BLaER1 (cell line): ENCODE measurements at regions not wholly inside any gene's neighbourhood (a gene's known extent, or its start where the extent isn't known, plus 50 kb on each side); places are given as distances from the start of the nearest gene placed in this dataset.

ENCODE experiments used
- H3K27ac ChIP-seq: shearing (Covaris generic); formaldehyde crosslinking; 2 replicates; pipeline ENCODE4 v1.8.1; 2022
- H3K27me3 ChIP-seq: shearing (Covaris generic); formaldehyde crosslinking; 2 replicates; pipeline ENCODE4 v1.8.1; 2022
- H3K36me3 ChIP-seq: shearing (Covaris generic); formaldehyde crosslinking; 2 replicates; pipeline ENCODE4 v1.8.1; 2022
- H3K4me1 ChIP-seq: shearing (Covaris generic); formaldehyde crosslinking; 2 replicates; pipeline ENCODE4 v1.8.1; 2022
- H3K4me2 ChIP-seq: shearing (Covaris generic); formaldehyde crosslinking; 2 replicates; pipeline ENCODE4 v1.8.1; 2022
- H3K4me3 ChIP-seq: shearing (Covaris generic); formaldehyde crosslinking; 2 replicates; pipeline ENCODE4 v1.8.1; 2022
- H3K9ac ChIP-seq: shearing (Covaris generic); formaldehyde crosslinking; 2 replicates; pipeline ENCODE4 v1.8.1; 2022
- H3K9me3 ChIP-seq: shearing (Covaris generic); formaldehyde crosslinking; 2 replicates; pipeline ENCODE4 v1.8.1; 2022
- H4K20me1 ChIP-seq: shearing (Covaris generic); formaldehyde crosslinking; 2 replicates; pipeline ENCODE4 v1.8.1; 2022
- Cebpa-rat ChIP-seq: shearing (Covaris generic); IDR thresholded peaks from 2 replicates; pipeline ENCODE4 v1.8.1; 2022

- Histone ChIP-seq H3K9me3 (no peaks in the 10 kb centered on the region), H3K4me1 (no peaks in the 10 kb centered on the region), H3K9ac (no peak overlapping the region), H4K20me1 (no peaks in the 10 kb centered on the region), H3K4me3 (no peak overlapping the region), H3K36me3 (no peaks in the 10 kb centered on the region), H3K27me3 (no peaks in the 10 kb centered on the region), H3K4me2 (no peak overlapping the region), H3K27ac (no peak overlapping the region)
- TF ChIP-seq Cebpa-rat, result no peak
Measured at GRCh38 chr10:78514459-78514858, 480.8 kb downstream of the RPS24 start.

- Histone ChIP-seq H3K36me3 (no peaks in the 10 kb centered on the region), H3K9ac (no peak overlapping the region), H3K27ac (no peak overlapping the region), H3K4me3 (no peak overlapping the region), H3K9me3 (no peaks in the 10 kb centered on the region), H3K27me3 (no peaks in the 10 kb centered on the region), H3K4me2 (no peak overlapping the region), H3K4me1 (no peaks in the 10 kb centered on the region), H4K20me1 (no peaks in the 10 kb centered on the region)
- TF ChIP-seq Cebpa-rat, result no peak
Measured at GRCh38 chr10:78515038-78515872, 481.6 kb downstream of the RPS24 start.

DNA sequence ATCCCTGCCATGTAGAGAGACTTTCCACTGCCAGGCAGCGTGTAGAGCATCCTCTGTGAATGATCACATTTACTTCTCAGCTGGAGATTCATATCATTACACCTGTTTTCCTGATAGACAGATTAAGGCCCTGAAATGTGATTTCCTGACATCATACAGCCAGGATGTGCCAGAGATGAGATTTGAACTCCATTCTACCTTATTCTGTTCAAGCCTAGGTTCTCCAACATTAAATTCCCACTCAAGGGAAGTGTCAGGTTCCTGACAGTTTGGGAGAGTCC, 482.1 kb downstream of the RPS24 start:
- no peaks in the 10 kb centered on the region for H3K9me3 ChIP-seq
- no peaks in the 10 kb centered on the region for H3K36me3 ChIP-seq
- H3K4me2 ChIP-seq, result no peak overlapping the region
- no peaks in the 10 kb centered on the region for H4K20me1 ChIP-seq
- H3K4me1 ChIP-seq, result no peaks in the 10 kb centered on the region
- H3K9ac ChIP-seq, result no peak overlapping the region
- H3K4me3 ChIP-seq, result no peak overlapping the region
- TF ChIP-seq Cebpa-rat, result no peak
- H3K27ac ChIP-seq, result no peak overlapping the region
- no peaks in the 10 kb centered on the region for H3K27me3 ChIP-seq

GRCh38 chr10:78516236-78516635, 482.6 kb downstream of the RPS24 start:
- Histone ChIP-seq H3K27me3 (no peaks in the 10 kb centered on the region), H3K4me1 (no peaks in the 10 kb centered on the region), H3K27ac (no peak overlapping the region), H3K9me3 (no peaks in the 10 kb centered on the region), H3K4me2 (no peak overlapping the region), H4K20me1 (no peaks in the 10 kb centered on the region), H3K9ac (no peak overlapping the region), H3K4me3 (no peak overlapping the region), H3K36me3 (no peaks in the 10 kb centered on the region)
- TF ChIP-seq Cebpa-rat, result no peak

GRCh38 chr10:78516756-78517155, 483.1 kb downstream of the RPS24 start:
- Histone ChIP-seq H3K4me3 (no peak overlapping the region), H3K36me3 (no peaks in the 10 kb centered on the region), H3K27me3 (no peaks in the 10 kb centered on the region), H3K9me3 (no peaks in the 10 kb centered on the region), H3K4me2 (no peak overlapping the region), H4K20me1 (no peaks in the 10 kb centered on the region), H3K27ac (no peak overlapping the region), H3K9ac (no peak overlapping the region), H3K4me1 (no peaks in the 10 kb centered on the region)
- no peak for TF ChIP-seq Cebpa-rat

- Histone ChIP-seq H3K9me3 (no peaks in the 10 kb centered on the region), H4K20me1 (no peaks in the 10 kb centered on the region), H3K4me1 (no peaks in the 10 kb centered on the region), H3K36me3 (no peaks in the 10 kb centered on the region), H3K27ac (no peak overlapping the region), H3K4me3 (no peak overlapping the region), H3K9ac (no peak overlapping the region), H3K4me2 (no peak overlapping the region), H3K27me3 (no peaks in the 10 kb centered on the region)
- TF ChIP-seq Cebpa-rat, result no peak
Measured at GRCh38 chr10:78518224-78518623, 484.6 kb downstream of the RPS24 start.

DNA sequence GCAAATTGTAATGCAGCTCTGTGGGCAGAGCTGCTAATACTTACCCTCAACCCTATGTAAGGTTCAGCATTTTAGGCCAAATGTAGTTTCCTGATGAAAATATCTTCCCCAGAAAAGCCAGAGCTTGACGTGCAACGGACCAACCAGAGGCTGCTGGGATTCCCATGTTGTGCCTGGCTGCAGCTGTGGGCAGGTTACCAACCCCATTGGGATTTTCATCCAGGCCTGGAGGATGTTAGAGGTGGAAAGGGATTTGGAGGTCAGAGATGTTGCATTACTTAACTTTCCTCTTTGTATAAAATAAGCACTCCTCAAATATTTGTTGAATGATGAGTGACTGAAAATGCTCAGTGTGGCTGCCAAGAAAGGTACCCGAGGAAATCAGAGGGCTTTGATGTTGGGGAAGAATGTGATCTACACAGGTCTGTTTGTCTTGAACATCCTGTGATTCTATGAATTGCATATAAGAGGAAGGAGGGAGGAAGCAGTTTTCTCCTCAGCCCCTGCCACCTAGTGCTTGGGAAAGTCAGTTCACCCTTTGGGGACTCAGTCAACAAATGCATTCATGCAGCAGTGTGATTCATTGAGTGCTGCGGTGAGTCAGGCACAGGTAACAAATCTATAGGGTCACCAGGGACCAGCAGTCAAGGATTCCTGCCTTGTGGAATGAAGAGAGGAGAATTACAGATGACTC, 487.2 kb downstream of the RPS24 start:
- Histone ChIP-seq H4K20me1 (no peaks in the 10 kb centered on the region), H3K4me2 (no peak overlapping the region), H3K27me3 (no peaks in the 10 kb centered on the region), H3K27ac (no peak overlapping the region), H3K9me3 (no peaks in the 10 kb centered on the region), H3K9ac (no peak overlapping the region), H3K4me3 (no peak overlapping the region), H3K36me3 (no peaks in the 10 kb centered on the region), H3K4me1 (no peaks in the 10 kb centered on the region)
- no peak for TF ChIP-seq Cebpa-rat

DNA sequence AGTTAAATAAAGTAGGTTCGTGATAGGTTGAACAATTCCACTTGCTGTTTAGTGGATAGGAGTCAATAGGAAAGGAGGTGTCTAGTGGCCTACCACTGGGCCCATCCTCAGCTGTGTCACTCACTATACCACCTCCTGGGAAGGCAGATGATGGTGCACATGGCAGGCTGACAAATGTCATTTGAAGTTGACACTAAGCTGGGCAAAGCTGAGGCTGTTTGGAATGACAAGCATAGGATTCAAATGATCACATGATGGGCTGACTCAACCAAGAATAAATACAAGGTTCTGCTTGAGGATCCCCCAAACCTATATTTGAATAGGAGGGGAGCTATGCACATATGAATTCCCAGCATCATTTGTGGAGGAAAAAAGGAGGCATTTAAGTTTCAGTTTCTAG, 489.8 kb downstream of the RPS24 start:
- no peak for TF ChIP-seq Cebpa-rat
- H3K27me3 ChIP-seq, result no peaks in the 10 kb centered on the region
- no peaks in the 10 kb centered on the region for H3K9me3 ChIP-seq
- H3K4me2 ChIP-seq, result no peak overlapping the region
- H3K36me3 ChIP-seq, result no peaks in the 10 kb centered on the region
- no peaks in the 10 kb centered on the region for H4K20me1 ChIP-seq
- H3K4me3 ChIP-seq, result no peak overlapping the region
- no peak overlapping the region for H3K27ac ChIP-seq
- H3K9ac ChIP-seq, result no peak overlapping the region
- H3K4me1 ChIP-seq, result no peaks in the 10 kb centered on the region

DNA sequence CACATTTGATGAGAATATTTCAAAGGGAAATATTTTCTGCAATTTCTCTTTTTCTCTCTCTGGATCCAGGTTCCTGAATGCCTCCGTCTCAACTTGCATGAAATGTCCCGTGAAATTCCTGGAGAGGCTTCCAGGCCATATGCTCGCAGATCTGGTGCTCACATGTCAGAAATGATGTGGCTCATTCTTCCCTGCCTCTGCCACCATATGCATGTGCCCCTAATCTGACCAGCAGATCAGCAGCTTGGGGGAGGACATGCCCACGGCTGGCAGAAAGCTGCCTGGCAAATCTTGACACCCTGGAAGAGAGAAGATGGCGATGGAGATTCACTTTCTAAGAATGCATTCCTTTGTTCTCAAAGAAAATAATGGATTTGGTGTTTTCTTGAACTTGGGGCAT, 490.7 kb downstream of the RPS24 start:
- TF ChIP-seq Cebpa-rat, result no peak
- no peaks in the 10 kb centered on the region for H3K36me3 ChIP-seq
- no peaks in the 10 kb centered on the region for H3K9me3 ChIP-seq
- H3K4me3 ChIP-seq, result no peak overlapping the region
- H3K4me2 ChIP-seq, result no peak overlapping the region
- H3K27ac ChIP-seq, result no peak overlapping the region
- H3K9ac ChIP-seq, result no peak overlapping the region
- H3K4me1 ChIP-seq, result no peaks in the 10 kb centered on the region
- no peaks in the 10 kb centered on the region for H3K27me3 ChIP-seq
- no peaks in the 10 kb centered on the region for H4K20me1 ChIP-seq

GRCh38 chr10:78524941-78525340, 491.3 kb downstream of the RPS24 start:
- Histone ChIP-seq H3K36me3 (no peaks in the 10 kb centered on the region), H3K9me3 (no peaks in the 10 kb centered on the region), H3K27me3 (no peaks in the 10 kb centered on the region), H3K27ac (no peak overlapping the region), H4K20me1 (no peaks in the 10 kb centered on the region), H3K4me3 (no peak overlapping the region), H3K4me2 (no peak overlapping the region), H3K4me1 (no peaks in the 10 kb centered on the region), H3K9ac (no peak overlapping the region)
- no peak for TF ChIP-seq Cebpa-rat
